Transverse colon (tissue), 4 donors: ENCODE measurements at regions not wholly inside any gene's neighbourhood (a gene's known extent, or its start where the extent isn't known, plus 50 kb on each side); places are given as distances from the start of the nearest gene placed in this dataset.

Experiments used
- DNase-seq: peaks from one replicate; pipeline ENCODE4 v3.0.0-alpha.2; 2019
- H3K27ac ChIP-seq, 4 donors: fragments of 200-600 bp; sonication (generic); 2 replicates each; pipeline ENCODE4 v1.5.1; 2016 to 2018; ENCODE audit warnings: inconsistent platforms in 4 of 4
- H3K27me3 ChIP-seq: fragments of 200-600 bp; sonication (generic); 2 replicates; pipeline ENCODE4 v1.5.1; 2017; ENCODE audit warnings: inconsistent platforms
- H3K36me3 ChIP-seq, 4 donors: fragments of 200-600 bp; sonication (generic); 2 replicates each; pipeline ENCODE4 v1.5.1; 2017 to 2019; ENCODE audit warnings: inconsistent platforms in 4 of 4
- H3K4me1 ChIP-seq, 4 donors: fragments of 200-600 bp; sonication (generic); 2 replicates each; pipeline ENCODE4 v1.5.1; 2017 to 2020; ENCODE audit warnings: inconsistent platforms in 4 of 4
- H3K4me3 ChIP-seq, 4 donors: fragments of 200-600 bp; sonication (generic); 1 replicate in 1 of 4; 2 replicates in 3 of 4; pipeline versions ENCODE4 v1.5.1 to v1.6.1; 2017 to 2019; ENCODE audit warnings: inconsistent platforms in 4 of 4
- H3K9me3 ChIP-seq, 2 donors: fragments of 200-600 bp; sonication (generic); 2 replicates each; pipeline ENCODE4 v1.5.1; 2017 to 2019; ENCODE audit warnings: inconsistent platforms in 2 of 2
- EP300 ChIP-seq: sonication (generic); formaldehyde crosslinking; IDR thresholded peaks from one replicate; pipeline ENCODE4 v1.6.1; 2017; ENCODE audit warnings: antibody characterized with exemption, low read depth
- POLR2A ChIP-seq: fragments of 450-650 bp; IDR thresholded peaks from one replicate; pipeline ENCODE4 v1.6.1; 2016; ENCODE audit warnings: antibody characterized with exemption, mild to moderate bottlenecking, moderate library complexity
- POLR2AphosphoS5 ChIP-seq, 3 donors: sonication (generic); formaldehyde crosslinking; IDR thresholded peaks; one replicate each; pipeline ENCODE4 v1.6.1; 2016; ENCODE audit warnings: antibody characterized with exemption in 3 of 3
- WGBS, 2 donors: methylation state at CpG; one replicate each; pipeline ENCODE4 v1.1.5; 2018; ENCODE audit warnings: low coverage in 1 of 2; 5-methylcytosine and 5-hydroxymethylcytosine counted together
- in situ Hi-C, 4 donors: fragments of 200-750 bp; cut with MboI; loops; one replicate each; pipeline versions ENCODE4 v1.15.0 to v1.15.1; 2017; ENCODE audit warnings: low sequenced_read_pairs in 3 of 4, low pct_ligation_motif_present in 1 of 4, low pct_unique_long_range_greater_than_20kb in 1 of 4
- intact Hi-C: fragments of 100-400 bp; cut with DNase I; formaldehyde crosslinking; loops from one replicate; pipeline ENCODE4 v1.15.1; 2023; ENCODE audit warnings: low total_unique reads
- TF ChIP-seq, protein P1 (sequence below), 5 experiments: fragments of 200-600 bp in 3 of 5; fragments of 450-650 bp in 2 of 5; sonication (generic) in 3 of 5; IDR thresholded peaks; 1 replicate in 2 of 5; 2 replicates in 3 of 5; pipeline ENCODE4 v1.5.1; 2016 to 2017; ENCODE audit warnings: antibody characterized with exemption in 5 of 5, inconsistent platforms in 3 of 5, mild to moderate bottlenecking in 2 of 5, moderate library complexity in 1 of 5

DNA sequence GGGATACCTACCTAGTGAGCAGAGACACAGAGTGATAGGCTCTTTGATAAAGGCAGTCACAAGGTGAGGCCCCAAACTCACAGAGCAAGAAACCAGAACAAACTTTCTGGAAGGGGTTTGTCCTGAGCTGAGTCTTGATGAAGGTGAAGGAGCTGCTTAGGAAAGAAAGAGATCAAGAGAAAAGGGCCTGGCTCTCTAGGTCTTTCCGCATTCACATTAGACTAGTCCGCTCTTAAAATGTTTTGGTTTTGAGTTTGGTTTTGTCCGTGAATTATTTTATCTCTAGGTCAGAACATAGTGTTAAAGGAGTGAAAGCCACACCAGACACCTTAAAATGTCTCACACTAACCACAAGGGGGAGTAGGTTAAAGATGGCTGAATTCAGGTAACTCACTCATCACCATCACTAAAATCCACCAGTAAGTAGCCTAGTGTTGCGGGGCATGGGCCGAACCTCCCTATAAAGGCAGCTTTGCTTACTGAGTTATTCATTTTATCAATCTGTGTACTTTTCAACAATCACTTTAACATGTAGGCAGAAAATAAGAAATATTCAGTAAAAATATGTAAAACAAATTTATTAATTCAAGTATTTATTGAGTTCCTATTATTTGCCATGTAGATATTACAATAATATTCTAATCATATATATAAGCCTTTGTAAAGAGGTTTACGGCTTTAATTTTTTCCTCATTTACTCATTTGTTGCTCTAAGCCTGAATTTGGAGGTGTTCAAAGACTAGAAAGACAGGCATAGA, 121.5 kb upstream of the TSC22D2 start:
- H3K4me3 ChIP-seq, result no peak overlapping the region
- peaks cover 0 to 5% (median 0%) of the 10 kb centered on the region in 4 donors for H3K4me1 ChIP-seq
- H3K27me3 ChIP-seq, result no peaks in the 10 kb centered on the region
- in situ Hi-C loops, result loop anchor here in 1 of 4 donors (10.0 kb wide), 1 partner anchor 208 kb away; no protein-coding TSS in a partner anchor
- no peak for DNase-seq
- H3K36me3 ChIP-seq, result no peaks in the 10 kb centered on the region
- 64 to 68% methylated on average over 5 to 6 of the region's 6 CpGs for WGBS, 2 donors
- intact Hi-C loops, result no loop called here
- TF ChIP-seq, protein P1, sequence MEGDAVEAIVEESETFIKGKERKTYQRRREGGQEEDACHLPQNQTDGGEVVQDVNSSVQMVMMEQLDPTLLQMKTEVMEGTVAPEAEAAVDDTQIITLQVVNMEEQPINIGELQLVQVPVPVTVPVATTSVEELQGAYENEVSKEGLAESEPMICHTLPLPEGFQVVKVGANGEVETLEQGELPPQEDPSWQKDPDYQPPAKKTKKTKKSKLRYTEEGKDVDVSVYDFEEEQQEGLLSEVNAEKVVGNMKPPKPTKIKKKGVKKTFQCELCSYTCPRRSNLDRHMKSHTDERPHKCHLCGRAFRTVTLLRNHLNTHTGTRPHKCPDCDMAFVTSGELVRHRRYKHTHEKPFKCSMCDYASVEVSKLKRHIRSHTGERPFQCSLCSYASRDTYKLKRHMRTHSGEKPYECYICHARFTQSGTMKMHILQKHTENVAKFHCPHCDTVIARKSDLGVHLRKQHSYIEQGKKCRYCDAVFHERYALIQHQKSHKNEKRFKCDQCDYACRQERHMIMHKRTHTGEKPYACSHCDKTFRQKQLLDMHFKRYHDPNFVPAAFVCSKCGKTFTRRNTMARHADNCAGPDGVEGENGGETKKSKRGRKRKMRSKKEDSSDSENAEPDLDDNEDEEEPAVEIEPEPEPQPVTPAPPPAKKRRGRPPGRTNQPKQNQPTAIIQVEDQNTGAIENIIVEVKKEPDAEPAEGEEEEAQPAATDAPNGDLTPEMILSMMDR (IDR thresholded peaks at IDR 0.05), result peak; percentile 57 to 81 (median 59)
- no peak for TF ChIP-seq POLR2AphosphoS5 (IDR thresholded peaks at IDR 0.05)
- H3K9me3 ChIP-seq, result peaks cover 0 to 4% of the 10 kb centered on the region in 2 donors
- peak overlapping the region in 1 of 4 donors; percentile 33 for H3K27ac ChIP-seq

DNA sequence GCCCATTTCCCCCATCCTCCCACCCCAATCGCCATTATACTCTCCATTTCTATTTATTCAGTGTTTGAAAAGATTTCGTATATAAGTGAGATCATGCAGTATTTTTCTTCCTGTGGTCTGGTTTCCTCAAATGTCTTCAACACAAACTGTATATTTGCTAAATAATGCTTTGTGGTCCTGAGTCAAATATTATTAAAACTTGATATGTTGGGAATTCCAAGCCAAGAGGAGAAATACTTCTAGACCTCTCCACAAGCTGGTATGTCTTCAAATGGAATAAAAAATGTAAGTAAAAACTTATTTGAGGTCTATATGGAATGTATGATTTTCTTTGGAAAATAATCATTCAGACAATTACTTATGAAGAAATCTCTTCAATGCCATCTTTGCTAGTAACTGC, 122.5 kb upstream of the TSC22D2 start:
- no peaks in the 10 kb centered on the region for H3K27me3 ChIP-seq
- intact Hi-C loops (no loop called here), in situ Hi-C loops (loop anchor here in 1 of 4 donors (10.0 kb wide), 1 partner anchor 209 kb away; no protein-coding TSS in a partner anchor)
- H3K27ac ChIP-seq, result no peak overlapping the region
- 89 to 100% methylated on average over 2 of the region's 2 CpGs for WGBS, 2 donors
- TF ChIP-seq, protein P1 (IDR thresholded peaks at IDR 0.05), result no peak
- no peak for TF ChIP-seq POLR2A
- TF ChIP-seq EP300, result no peak
- no peak for TF ChIP-seq POLR2AphosphoS5 (IDR thresholded peaks at IDR 0.05)
- H3K36me3 ChIP-seq, result no peaks in the 10 kb centered on the region
- H3K4me3 ChIP-seq, result no peak overlapping the region
- no peak for DNase-seq
- H3K9me3 ChIP-seq, result peaks cover 0 to 4% of the 10 kb centered on the region in 2 donors
- H3K4me1 ChIP-seq, result peaks cover 0 to 5% (median 0%) of the 10 kb centered on the region in 4 donors

DNA sequence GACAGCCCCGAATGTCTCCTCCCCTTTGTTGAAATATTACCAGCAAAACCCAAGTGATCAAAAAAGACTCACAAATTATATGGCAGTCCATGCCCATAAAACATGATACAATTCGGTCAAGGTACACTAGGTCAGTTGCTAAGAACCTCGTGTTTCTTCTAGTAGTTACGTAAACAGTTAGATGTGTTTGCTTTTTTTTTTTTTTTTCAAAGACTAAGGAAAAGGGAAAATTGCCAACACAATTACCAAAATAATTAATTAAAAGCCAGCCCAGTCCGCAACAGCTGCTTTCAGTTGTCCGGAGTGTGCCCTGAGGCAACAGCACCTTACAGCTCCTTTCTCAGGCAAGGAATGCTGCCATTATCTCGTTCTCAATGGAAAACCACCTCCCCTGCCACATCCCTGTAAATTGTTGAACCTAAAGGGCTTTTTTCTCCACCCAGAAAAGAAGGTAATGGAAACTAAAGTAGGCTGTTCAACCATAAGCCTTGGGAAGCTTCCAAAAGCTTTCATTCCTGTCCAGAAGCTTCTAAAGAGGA, 129.2 kb upstream of the TSC22D2 start:
- H3K4me3 ChIP-seq, result no peak overlapping the region

DNA sequence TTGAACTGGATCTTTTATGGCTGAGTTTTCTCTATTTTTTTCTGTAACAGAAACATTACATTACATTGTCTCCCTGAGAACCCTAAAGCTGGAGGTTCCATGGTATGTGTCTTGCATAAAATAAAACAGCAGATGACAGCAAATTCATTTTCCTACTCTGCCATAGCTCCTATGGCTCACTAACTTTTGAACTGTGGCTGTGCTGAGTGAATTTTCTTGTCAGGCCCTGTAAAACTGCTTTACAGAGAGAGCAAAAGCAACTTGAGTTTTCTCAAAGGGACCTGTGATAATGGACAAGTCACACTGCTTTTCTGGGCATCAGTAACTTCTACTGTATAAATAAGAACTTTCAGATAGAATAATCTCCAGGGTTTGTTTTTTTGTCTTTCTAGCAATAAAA, 129.9 kb upstream of the TSC22D2 start:
- Histone ChIP-seq H3K4me1 (peaks cover 7 to 32% (median 21%) of the 10 kb centered on the region in 4 donors), H3K4me3 (no peak overlapping the region), H3K9me3 (peaks cover 0 to 4% of the 10 kb centered on the region in 2 donors), H3K27me3 (no peaks in the 10 kb centered on the region), H3K27ac (peak overlapping the region; percentile 75 to 84 (median 81)), H3K36me3 (no peaks in the 10 kb centered on the region)
- in situ Hi-C loops (no loop called here), intact Hi-C loops (no loop called here)
- DNase-seq, result no peak
- no peak for TF ChIP-seq POLR2A
- TF ChIP-seq, protein P1 (IDR thresholded peaks at IDR 0.05), result no peak
- TF ChIP-seq POLR2AphosphoS5 (IDR thresholded peaks at IDR 0.05), result no peak
- no peak for TF ChIP-seq EP300

More for the DNA sequence above, 129.2 kb upstream of the TSC22D2 start:
- peak overlapping the region; percentile 75 to 84 (median 81) for H3K27ac ChIP-seq
- peaks cover 7 to 32% (median 21%) of the 10 kb centered on the region in 4 donors for H3K4me1 ChIP-seq
- H3K36me3 ChIP-seq, result no peaks in the 10 kb centered on the region
- intact Hi-C loops (no loop called here), in situ Hi-C loops (no loop called here)
- TF ChIP-seq POLR2A, result no peak
- no peak for TF ChIP-seq EP300
- TF ChIP-seq POLR2AphosphoS5 (IDR thresholded peaks at IDR 0.05), result no peak
- TF ChIP-seq, protein P1 (IDR thresholded peaks at IDR 0.05), result no peak
- WGBS, 2 donors, result 40 to 47% methylated on average over 6 to 7 of the region's 7 CpGs
- DNase-seq, result peak; percentile 23
- H3K9me3 ChIP-seq, result peaks cover 0 to 4% of the 10 kb centered on the region in 2 donors
- no peaks in the 10 kb centered on the region for H3K27me3 ChIP-seq
